Natural killer cell treated with Interleukin-12 subunit alpha and Interleukin-12 subunit beta and Interleukin-15 and Interleukin-18, amount 100 ng/mL, for 72 hours (primary cell): ENCODE measurements at regions not wholly inside any gene's neighbourhood (a gene's known extent, or its start where the extent isn't known, plus 50 kb on each side); places are given as distances from the start of the nearest gene placed in this dataset.
"Not testable (repeated sequence)": the region's sequence is repeated elsewhere in the genome, so short reads cannot be mapped to it uniquely, and the experiment has no call there.

Source experiments
- ATAC-seq, 2 donors: fragments of 150-1000 bp; cut with Tn5 transposase in 1 of 2; sonication (Bioruptor Pico), chemical (Tn5 transposase) in 1 of 2; 2 replicates each; pipeline ENCODE4 v1.10.0; 2021
- DNase-seq: peaks from one replicate; pipeline ENCODE4 v3.0.0; 2022; ENCODE audit warnings: low spot score
- H3K27ac Mint-ChIP-seq, 2 donors: 1 replicate in 1 of 2; 2 replicates in 1 of 2; pipeline ENCODE4 v1.8.0; 2022; ENCODE audit warnings: mixed read lengths in 2 of 2, mild to moderate bottlenecking in 1 of 2, moderate library complexity in 1 of 2
- H3K27me3 Mint-ChIP-seq, 2 donors: 1 replicate in 1 of 2; 2 replicates in 1 of 2; pipeline ENCODE4 v1.8.0; 2022; ENCODE audit warnings: mixed read lengths in 2 of 2
- H3K36me3 Mint-ChIP-seq: one replicate; pipeline ENCODE4 v1.8.0; 2022; ENCODE audit warnings: mixed read lengths
- H3K4me1 Mint-ChIP-seq, 2 donors: 1 replicate in 1 of 2; 2 replicates in 1 of 2; pipeline ENCODE4 v1.8.0; 2022; ENCODE audit warnings: low read depth in 2 of 2, mixed read lengths in 2 of 2, mild to moderate bottlenecking in 1 of 2
- H3K4me3 Mint-ChIP-seq: one replicate; pipeline ENCODE4 v1.8.0; 2022; ENCODE audit warnings: mixed read lengths
- H3K9me3 Mint-ChIP-seq: 2 replicates; pipeline ENCODE4 v1.8.0; 2022; ENCODE audit warnings: mixed read lengths

DNA sequence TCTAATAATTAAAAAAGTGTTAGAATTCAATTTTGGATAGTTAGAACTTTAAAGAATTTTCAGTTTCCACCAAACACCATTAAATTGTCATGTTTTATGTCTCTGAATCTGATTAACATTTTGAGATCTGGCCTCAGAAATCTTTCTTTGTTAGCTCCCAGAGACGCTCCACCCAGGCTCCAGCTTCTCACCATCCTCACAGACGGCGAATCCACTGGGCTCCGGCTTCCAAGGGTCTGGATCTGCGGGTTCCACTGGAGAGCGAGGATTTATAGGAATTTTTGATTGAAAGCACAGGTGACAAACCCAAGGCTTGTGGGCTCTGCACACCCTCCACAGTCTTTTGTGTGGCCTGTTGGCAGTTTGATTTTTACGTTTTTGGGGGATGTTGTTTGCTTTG lies 160.6 kb downstream of the URI1 start:
- Mint-ChIP-seq H3K9me3 (no peaks in the 10 kb centered on the region), H3K27me3 (peaks cover 0 to 4% of the 10 kb centered on the region in 2 donors), H3K4me1 (no peaks in the 10 kb centered on the region), H3K36me3 (no peaks in the 10 kb centered on the region), H3K27ac (no peak overlapping the region), H3K4me3 (no peak overlapping the region)
- ATAC-seq = no peak
- no peak for DNase-seq

GRCh38 chr19:30103981-30104380 lies 161.9 kb downstream of the URI1 start:
- ATAC-seq (no peak), DNase-seq (no peak)
- Mint-ChIP-seq H3K4me3 (no peak overlapping the region), H3K9me3 (no peaks in the 10 kb centered on the region), H3K27ac (no peak overlapping the region), H3K4me1 (no peaks in the 10 kb centered on the region), H3K27me3 (peaks cover 0 to 5% of the 10 kb centered on the region in 2 donors), H3K36me3 (no peaks in the 10 kb centered on the region)

DNA sequence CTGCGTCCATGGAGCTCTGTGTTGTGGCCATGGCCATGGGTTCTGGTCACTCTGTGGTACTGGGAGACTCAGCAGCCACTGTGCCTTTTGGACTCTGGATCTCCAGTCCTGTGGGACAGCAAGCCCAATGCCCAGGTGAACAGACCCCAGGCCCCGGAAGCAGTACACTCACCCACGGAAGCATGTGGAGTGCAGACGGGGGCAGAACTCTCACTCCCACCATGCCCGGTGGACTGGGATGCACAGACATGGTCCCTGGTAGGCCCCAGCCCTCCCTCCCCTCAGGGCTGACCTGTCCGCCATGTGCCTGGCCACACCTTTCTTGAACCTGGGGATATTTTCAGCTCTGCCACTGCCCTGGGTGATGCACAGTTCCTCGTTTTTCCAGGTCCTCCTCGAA lies 163.3 kb downstream of the URI1 start:
- Mint-ChIP-seq H3K9me3 (no peaks in the 10 kb centered on the region), H3K4me3 (no peak overlapping the region), H3K27ac (no peak overlapping the region), H3K36me3 (no peaks in the 10 kb centered on the region), H3K4me1 (no peaks in the 10 kb centered on the region), H3K27me3 (peaks cover 0 to 5% of the 10 kb centered on the region in 2 donors)
- ATAC-seq (no peak), DNase-seq (no peak)

GRCh38 chr19:30105727-30106126 lies 163.7 kb downstream of the URI1 start:
- no peak for ATAC-seq
- peaks cover 0 to 5% of the 10 kb centered on the region in 2 donors for H3K27me3 Mint-ChIP-seq

DNA sequence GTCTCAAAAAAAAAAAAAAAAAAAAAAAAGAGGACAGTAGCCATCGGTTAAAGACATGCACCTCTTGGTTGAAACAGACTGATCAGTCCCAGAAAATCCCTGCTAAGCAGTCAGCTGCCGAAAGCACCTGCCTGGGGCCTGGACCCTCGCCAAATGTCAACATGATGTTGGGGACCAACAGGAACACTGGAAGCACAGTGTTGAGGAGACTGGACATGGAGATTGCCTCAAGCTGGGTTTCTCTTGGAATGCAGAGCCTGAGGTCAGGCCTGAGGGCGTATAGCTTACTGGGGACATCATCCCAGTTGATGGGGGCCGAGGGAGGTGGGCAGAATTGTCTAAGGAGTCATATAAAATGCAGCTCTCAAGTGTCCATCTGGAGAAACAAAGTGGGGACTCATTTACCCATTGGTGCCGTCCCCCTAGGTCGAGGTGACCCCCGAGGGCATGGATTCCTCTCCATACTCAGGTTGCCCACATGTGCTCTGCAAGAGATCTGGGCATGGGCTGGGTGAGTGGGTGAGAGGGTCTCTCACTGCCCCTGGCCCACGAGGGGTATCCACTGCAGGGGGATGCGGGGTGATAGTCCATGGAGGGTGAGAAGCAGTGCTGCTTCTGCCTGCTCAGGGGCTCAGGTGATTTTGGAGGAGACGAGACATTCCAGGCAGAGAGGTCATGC lies 164.5 kb downstream of the URI1 start:
- Mint-ChIP-seq H3K4me3 (no peak overlapping the region), H3K27me3 (peaks cover 0 to 5% of the 10 kb centered on the region in 2 donors), H3K27ac (no peak overlapping the region), H3K9me3 (no peaks in the 10 kb centered on the region), H3K4me1 (no peaks in the 10 kb centered on the region), H3K36me3 (no peaks in the 10 kb centered on the region)
- no peak for DNase-seq
- ATAC-seq = no peak

More at GRCh38 chr19:30105727-30106126, 163.7 kb downstream of the URI1 start:
- no peaks in the 10 kb centered on the region for H3K4me1 Mint-ChIP-seq
- H3K27ac Mint-ChIP-seq = no peak overlapping the region
- no peak for DNase-seq
- no peaks in the 10 kb centered on the region for H3K9me3 Mint-ChIP-seq
- no peak overlapping the region for H3K4me3 Mint-ChIP-seq
- H3K36me3 Mint-ChIP-seq = no peaks in the 10 kb centered on the region

DNA sequence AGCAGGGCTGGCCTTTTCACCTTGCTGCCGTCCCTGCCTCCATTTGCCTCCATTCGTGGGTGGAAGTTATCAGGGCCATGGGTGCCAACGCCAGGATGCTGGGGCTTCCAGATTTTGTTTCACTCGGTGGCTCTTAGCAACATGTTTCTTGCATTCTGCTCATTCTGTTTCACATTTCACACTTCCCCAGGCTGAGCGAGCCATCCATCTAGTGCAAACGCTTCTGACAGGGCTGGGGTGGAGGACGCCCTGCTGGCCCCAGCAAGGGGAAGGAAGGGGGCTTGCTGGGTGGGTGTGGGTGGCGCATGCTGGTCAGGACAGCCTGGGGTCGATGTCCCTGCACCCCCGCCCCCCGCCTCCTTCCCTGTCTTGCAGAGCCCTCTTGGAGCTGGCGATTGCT lies 165.2 kb downstream of the URI1 start:
- Mint-ChIP-seq H3K27me3 (peaks cover 0 to 5% of the 10 kb centered on the region in 2 donors), H3K27ac (no peak overlapping the region), H3K4me1 (no peaks in the 10 kb centered on the region), H3K36me3 (no peaks in the 10 kb centered on the region), H3K9me3 (no peaks in the 10 kb centered on the region), H3K4me3 (no peak overlapping the region)
- ATAC-seq (no peak), DNase-seq (no peak)

GRCh38 chr19:30109565-30109964 lies 167.5 kb downstream of the URI1 start:
- no peaks in the 10 kb centered on the region for H3K9me3 Mint-ChIP-seq
- H3K36me3 Mint-ChIP-seq = no peaks in the 10 kb centered on the region
- H3K27me3 Mint-ChIP-seq = peaks cover 3 to 6% of the 10 kb centered on the region in 2 donors
- DNase-seq = no peak
- peak in 1 of 2 donors; percentile 5 for ATAC-seq
- H3K27ac Mint-ChIP-seq = no peak overlapping the region
- no peaks in the 10 kb centered on the region for H3K4me1 Mint-ChIP-seq
- no peak overlapping the region for H3K4me3 Mint-ChIP-seq

GRCh38 chr19:30111021-30111855 lies 169.2 kb downstream of the URI1 start:
- no peak overlapping the region for H3K4me3 Mint-ChIP-seq

GRCh38 chr19:30112171-30112570 lies 170.1 kb downstream of the URI1 start:
- no peak overlapping the region for H3K27ac Mint-ChIP-seq
- DNase-seq (peak; percentile 38), ATAC-seq (no peak)
- H3K36me3 Mint-ChIP-seq = no peaks in the 10 kb centered on the region
- H3K4me3 Mint-ChIP-seq = no peak overlapping the region
- H3K9me3 Mint-ChIP-seq = no peaks in the 10 kb centered on the region
- peaks cover 3 to 6% of the 10 kb centered on the region in 2 donors for H3K27me3 Mint-ChIP-seq
- H3K4me1 Mint-ChIP-seq = no peaks in the 10 kb centered on the region

More at GRCh38 chr19:30111021-30111855, 169.2 kb downstream of the URI1 start:
- H3K36me3 Mint-ChIP-seq = no peaks in the 10 kb centered on the region
- no peaks in the 10 kb centered on the region for H3K9me3 Mint-ChIP-seq
- no peak overlapping the region for H3K27ac Mint-ChIP-seq
- DNase-seq = peak; percentile 35
- H3K4me1 Mint-ChIP-seq = no peaks in the 10 kb centered on the region
- H3K27me3 Mint-ChIP-seq = peaks cover 3 to 6% of the 10 kb centered on the region in 2 donors
- no peak for ATAC-seq

DNA sequence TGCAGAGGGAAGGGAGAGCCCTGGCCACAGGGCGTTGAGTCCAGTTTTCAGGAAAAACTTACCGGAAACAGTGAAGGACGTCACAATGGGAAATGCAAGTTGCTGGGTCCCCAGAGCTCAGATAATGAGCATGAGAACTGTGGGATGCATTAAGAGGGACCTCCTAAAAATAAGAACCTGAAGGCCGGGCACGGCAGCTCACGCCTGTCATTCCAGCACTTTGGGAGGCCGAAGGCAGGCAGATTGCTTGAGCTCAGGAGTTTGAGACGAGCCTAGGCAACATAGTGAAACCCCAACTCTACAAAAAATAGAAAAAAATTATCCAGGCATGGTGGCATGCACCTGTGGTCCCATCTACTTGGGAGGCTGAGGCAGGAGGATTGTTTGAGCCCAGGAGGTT lies 170.6 kb downstream of the URI1 start:
- no peak for DNase-seq
- Mint-ChIP-seq H3K27me3 (peaks cover under 1 to 6% of the 10 kb centered on the region in 2 donors), H3K4me1 (no peaks in the 10 kb centered on the region), H3K27ac (no peak overlapping the region), H3K4me3 (no peak overlapping the region), H3K9me3 (no peaks in the 10 kb centered on the region), H3K36me3 (no peaks in the 10 kb centered on the region)
- ATAC-seq = no peak

GRCh38 chr19:30113186-30113585 lies 171.1 kb downstream of the URI1 start:
- Mint-ChIP-seq H3K27me3 (peaks cover 0 to 6% of the 10 kb centered on the region in 2 donors), H3K4me3 (no peak overlapping the region), H3K36me3 (no peaks in the 10 kb centered on the region), H3K9me3 (no peaks in the 10 kb centered on the region), H3K27ac (no peak overlapping the region), H3K4me1 (no peaks in the 10 kb centered on the region)
- DNase-seq = no peak
- ATAC-seq = no peak

GRCh38 chr19:30114095-30114494 lies 172.1 kb downstream of the URI1 start:
- not testable (repeated sequence) for H3K4me3 Mint-ChIP-seq, H3K27ac Mint-ChIP-seq, H3K4me1 Mint-ChIP-seq, ATAC-seq, H3K36me3 Mint-ChIP-seq, H3K9me3 Mint-ChIP-seq, DNase-seq, H3K27me3 Mint-ChIP-seq

DNA sequence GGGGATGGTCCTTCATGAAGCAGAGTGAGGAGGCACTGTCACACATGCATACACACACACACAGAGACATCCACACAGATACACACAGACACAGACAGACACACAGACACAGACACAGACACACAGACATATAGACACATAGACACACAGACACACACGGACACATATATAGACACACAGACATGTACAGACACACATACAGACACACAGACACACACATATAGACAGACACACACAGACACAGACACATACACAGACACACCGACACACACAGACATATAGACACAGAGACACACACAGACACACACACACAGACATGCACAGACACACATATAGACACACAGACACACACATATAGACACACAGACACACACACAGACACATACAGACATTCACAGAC lies 173.9 kb downstream of the URI1 start:
- Mint-ChIP-seq H3K27ac (no peak overlapping the region), H3K9me3 (no peaks in the 10 kb centered on the region), H3K4me1 (no peaks in the 10 kb centered on the region), H3K36me3 (no peaks in the 10 kb centered on the region), H3K4me3 (no peak overlapping the region), H3K27me3 (peaks cover 5 to 11% of the 10 kb centered on the region in 2 donors)
- ATAC-seq (no peak), DNase-seq (no peak)

DNA sequence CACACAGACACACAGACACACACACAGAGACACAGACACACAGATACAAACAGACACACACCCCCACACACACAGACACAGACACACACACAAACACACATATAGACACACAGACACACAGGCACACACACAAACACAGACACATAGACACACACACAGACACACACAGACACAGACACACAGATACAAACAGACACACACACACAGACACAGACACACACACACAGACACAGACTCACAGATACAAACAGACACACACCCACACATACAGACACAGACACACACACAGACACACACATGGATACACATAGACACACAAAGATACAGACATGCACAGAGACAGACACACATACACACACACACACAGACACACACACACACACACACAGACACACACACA lies 174.5 kb downstream of the URI1 start:
- no peaks in the 10 kb centered on the region for H3K36me3 Mint-ChIP-seq

More for the DNA sequence above, 174.5 kb downstream of the URI1 start:
- DNase-seq (no peak), ATAC-seq (no peak)
- no peak overlapping the region for H3K27ac Mint-ChIP-seq
- peaks cover 5 to 17% of the 10 kb centered on the region in 2 donors for H3K27me3 Mint-ChIP-seq
- no peaks in the 10 kb centered on the region for H3K4me1 Mint-ChIP-seq
- no peak overlapping the region for H3K4me3 Mint-ChIP-seq
- H3K9me3 Mint-ChIP-seq = no peaks in the 10 kb centered on the region
